ENCODE measurements at regions not wholly inside any gene's neighbourhood (a gene's known extent, or its start where the extent isn't known, plus 50 kb on each side); places are given as distances from the start of the nearest gene placed in this dataset.

- Histone ChIP-seq H3K4me1 (ENCODE audit: insufficient read depth, low read length) (no peaks in the 10 kb centered on the region), H3K27me3 (ENCODE audit: insufficient read depth, low read length, poor library complexity, severe bottlenecking) (no peaks in the 10 kb centered on the region), H3K9me3 (ENCODE audit: low read length) (no peaks in the 10 kb centered on the region), H3K4me3 (ENCODE audit: low read length) (no peak overlapping the region), H3K36me3 (ENCODE audit: insufficient read depth, low read length) (no peaks in the 10 kb centered on the region), H3K27ac (ENCODE audit: low read depth, low read length) (no peak overlapping the region)
- ChIA-PET POLR2A (no interaction called here), CTCF (no interaction called here)
- H3K27me3 Mint-ChIP-seq, result peaks cover 8 to 42% of the 10 kb centered on the region in 2 donors
- no peak for DNase-seq
- H3K4me1 Mint-ChIP-seq, result no peaks in the 10 kb centered on the region
- no peak overlapping the region for H3K27ac Mint-ChIP-seq
- H3K4me3 Mint-ChIP-seq, result no peak overlapping the region
- H3K36me3 Mint-ChIP-seq, result no peaks in the 10 kb centered on the region
- no peaks in the 10 kb centered on the region for H3K9me3 Mint-ChIP-seq
Observed at GRCh38 chr13:23516702-23517101, 53.5 kb upstream of the TNFRSF19 start.

GRCh38 chr13:23518231-23518630 is 52.0 kb upstream of the TNFRSF19 start:
- Histone ChIP-seq H3K27me3 (ENCODE audit: insufficient read depth, low read length, poor library complexity, severe bottlenecking) (no peaks in the 10 kb centered on the region), H3K4me3 (ENCODE audit: low read length) (no peak overlapping the region), H3K9me3 (ENCODE audit: low read length) (no peaks in the 10 kb centered on the region), H3K36me3 (ENCODE audit: insufficient read depth, low read length) (no peaks in the 10 kb centered on the region), H3K4me1 (ENCODE audit: insufficient read depth, low read length) (no peaks in the 10 kb centered on the region), H3K27ac (ENCODE audit: low read depth, low read length) (no peak overlapping the region)
- no peak for DNase-seq
- Mint-ChIP-seq H3K27ac (no peak overlapping the region), H3K4me1 (no peaks in the 10 kb centered on the region), H3K4me3 (no peak overlapping the region), H3K36me3 (no peaks in the 10 kb centered on the region), H3K27me3 (peaks cover 8 to 35% of the 10 kb centered on the region in 2 donors), H3K9me3 (no peaks in the 10 kb centered on the region)
- ChIA-PET CTCF (no interaction called here), POLR2A (no interaction called here)

All from CD8-positive, alpha-beta memory T cell (primary cell).